GM21381 (cell line): ENCODE measurements at regions not wholly inside any gene's neighbourhood (a gene's known extent, or its start where the extent isn't known, plus 50 kb on each side); places are given as distances from the start of the nearest gene placed in this dataset.
"Not testable (repeated sequence)": the region's sequence is repeated elsewhere in the genome, so short reads cannot be mapped to it uniquely, and the experiment has no call there.

Source experiments
- ATAC-seq: cut with Tn5 transposase; IDR thresholded peaks from one replicate; pipeline ENCODE4 v1.9.1; 2021; ENCODE audit warnings: mild to moderate bottlenecking, moderate library complexity; ENCODE audit not compliant: unreplicated experiment

- ATAC-seq: not testable (repeated sequence)
These were observed 64.5 kb downstream of the SLC30A10 start for GRCh38 chr1:219863816-219864215.

GRCh38 chr1:219862366-219862765 is 66.0 kb downstream of the SLC30A10 start:
- ATAC-seq: no peak

- no peak for ATAC-seq
These were observed 69.4 kb downstream of the SLC30A10 start for GRCh38 chr1:219858980-219859379.

- no peak for ATAC-seq
These were observed 81.0 kb downstream of the SLC30A10 start for GRCh38 chr1:219847215-219847855.

GRCh38 chr1:219839595-219839994 is 88.8 kb downstream of the SLC30A10 start:
- not testable (repeated sequence) for ATAC-seq

- no peak for ATAC-seq
These were observed 90.4 kb downstream of the SLC30A10 start for GRCh38 chr1:219837994-219838294.

GRCh38 chr1:219837274-219837993 is 90.9 kb downstream of the SLC30A10 start:
- peak; percentile 55 for ATAC-seq

GRCh38 chr1:219834314-219834917 is 93.9 kb downstream of the SLC30A10 start:
- ATAC-seq: no peak

GRCh38 chr1:219833214-219833815 is 95.0 kb downstream of the SLC30A10 start:
- ATAC-seq: no peak

GRCh38 chr1:219826290-219826689 is 102.1 kb downstream of the SLC30A10 start:
- ATAC-seq: no peak

GRCh38 chr1:219825355-219825754 is 103.0 kb downstream of the SLC30A10 start:
- ATAC-seq: no peak

- ATAC-seq: no peak
These were observed 104.0 kb downstream of the SLC30A10 start for GRCh38 chr1:219824338-219824737.

GRCh38 chr1:219820551-219820950 is 107.8 kb downstream of the SLC30A10 start:
- no peak for ATAC-seq

- no peak for ATAC-seq
These were observed 110.4 kb downstream of the SLC30A10 start for GRCh38 chr1:219817914-219818313.

GRCh38 chr1:219813294-219813693 is 115.1 kb downstream of the SLC30A10 start:
- no peak for ATAC-seq

- peak; percentile 87 for ATAC-seq
These were observed 115.7 kb downstream of the SLC30A10 start for GRCh38 chr1:219812491-219813203.

- no peak for ATAC-seq
These were observed 116.3 kb downstream of the SLC30A10 start for GRCh38 chr1:219812086-219812485.

GRCh38 chr1:219810451-219810850 is 117.9 kb downstream of the SLC30A10 start:
- no peak for ATAC-seq

- ATAC-seq: no peak
These were observed 119.6 kb downstream of the SLC30A10 start for GRCh38 chr1:219808790-219809189.

GRCh38 chr1:219806642-219807041 is 121.7 kb downstream of the SLC30A10 start:
- no peak for ATAC-seq

- no peak for ATAC-seq
These were observed 122.3 kb downstream of the SLC30A10 start for GRCh38 chr1:219806020-219806419.
